ENCODE measurements at regions not wholly inside any gene's neighbourhood (a gene's known extent, or its start where the extent isn't known, plus 50 kb on each side); places are given as distances from the start of the nearest gene placed in this dataset.

DNA sequence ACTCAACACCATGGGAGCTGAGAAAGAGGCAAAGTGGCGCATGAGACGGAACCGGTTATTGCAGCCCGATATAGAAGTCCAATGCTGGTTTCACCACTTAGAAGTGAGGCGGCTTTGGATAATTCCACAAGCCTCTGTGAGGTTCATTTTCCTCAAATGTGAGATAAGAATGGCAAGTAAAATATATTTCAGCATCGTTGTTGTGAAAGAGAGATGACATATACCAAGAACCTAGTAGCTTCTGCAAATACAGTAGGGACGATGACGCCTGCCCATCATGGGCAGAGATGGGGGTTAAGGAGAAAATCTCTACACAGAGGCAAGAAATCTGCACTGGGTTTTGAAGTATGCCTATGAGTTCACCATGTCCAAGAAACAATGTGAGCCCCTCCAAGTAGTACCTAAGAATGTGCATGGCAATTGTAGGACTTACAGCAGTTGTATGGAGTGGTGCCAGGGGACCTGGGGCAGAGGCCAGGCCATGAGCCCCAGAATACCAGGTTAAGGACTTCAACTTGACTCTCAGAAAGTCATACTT, 352.0 kb downstream of the RNF144A start:
- Histone ChIP-seq H3K27ac (no peak overlapping the region), H3K4me1 (no peaks in the 10 kb centered on the region), H3K27me3 (peaks cover 0 to 15% (median 0%) of the 10 kb centered on the region in 4 donors), H3K9me3 (no peaks in the 10 kb centered on the region), H3K4me3 (no peak overlapping the region), H3K36me3 (no peaks in the 10 kb centered on the region)
- intact Hi-C loops (cut with DNase I), result no loop called here
- 96% methylated on average over 8 of the region's 8 CpGs for WGBS, 2 donors
- no peak for TF ChIP-seq POLR2A (IDR thresholded peaks at IDR 0.05)
- TF ChIP-seq CTCF (IDR thresholded peaks at IDR 0.05), result no peak
- DNase-seq, result no peak

- peaks cover 0 to 10% (median 0%) of the 10 kb centered on the region in 4 donors for H3K27me3 ChIP-seq
- H3K9me3 ChIP-seq, result no peaks in the 10 kb centered on the region
- no peak for TF ChIP-seq CTCF (IDR thresholded peaks at IDR 0.05)
- no peak for TF ChIP-seq POLR2A (IDR thresholded peaks at IDR 0.05)
- intact Hi-C loops (cut with DNase I), result no loop called here
- no peak overlapping the region for H3K4me3 ChIP-seq
- no peak for DNase-seq
- WGBS, 2 donors, result 55 to 71% methylated on average over 5 to 7 of the region's 7 CpGs
- no peaks in the 10 kb centered on the region for H3K36me3 ChIP-seq
- H3K27ac ChIP-seq, result no peak overlapping the region
- H3K4me1 ChIP-seq, result no peaks in the 10 kb centered on the region
These were observed 352.8 kb downstream of the RNF144A start for GRCh38 chr2:7270011-7270431.

DNA sequence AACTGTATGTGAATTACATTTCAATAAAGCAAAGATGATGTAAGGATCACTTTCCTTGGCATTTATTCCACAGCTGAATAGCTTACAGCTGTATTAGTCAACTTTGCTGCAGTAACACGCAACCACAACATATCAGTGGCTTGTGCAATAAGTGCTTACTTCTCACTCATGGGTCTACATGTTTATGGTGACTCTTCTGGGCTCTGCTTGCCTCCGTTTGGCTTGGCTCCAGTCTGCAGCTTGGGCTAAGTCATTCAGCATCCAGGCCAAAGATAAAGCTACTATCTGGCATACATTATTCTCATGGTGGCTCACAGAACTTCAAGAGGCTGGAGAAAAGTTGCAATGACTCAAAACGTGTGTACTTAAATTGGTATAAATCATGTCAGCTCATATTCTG, 355.0 kb downstream of the RNF144A start:
- DNase-seq, result no peak
- Histone ChIP-seq H3K4me3 (no peak overlapping the region), H3K27ac (no peak overlapping the region), H3K36me3 (no peaks in the 10 kb centered on the region), H3K4me1 (no peaks in the 10 kb centered on the region), H3K27me3 (peaks cover 0 to 7% (median 0%) of the 10 kb centered on the region in 4 donors), H3K9me3 (no peaks in the 10 kb centered on the region)
- 24 to 26% methylated on average over 3 of the region's 3 CpGs for WGBS, 2 donors
- intact Hi-C loops (cut with DNase I), result no loop called here
- TF ChIP-seq POLR2A (IDR thresholded peaks at IDR 0.05), result no peak
- no peak for TF ChIP-seq CTCF (IDR thresholded peaks at IDR 0.05)

- intact Hi-C loops (cut with DNase I), result no loop called here
- Histone ChIP-seq H3K4me1 (no peaks in the 10 kb centered on the region), H3K9me3 (no peaks in the 10 kb centered on the region), H3K4me3 (no peak overlapping the region), H3K27me3 (peaks cover 0 to 8% (median 0%) of the 10 kb centered on the region in 4 donors), H3K27ac (no peak overlapping the region), H3K36me3 (no peaks in the 10 kb centered on the region)
- DNase-seq, result no peak
- TF ChIP-seq CTCF (IDR thresholded peaks at IDR 0.05) (no peak), POLR2A (IDR thresholded peaks at IDR 0.05) (no peak)
These were observed 361.8 kb downstream of the RNF144A start for GRCh38 chr2:7278984-7279383.

GRCh38 chr2:7279421-7279949, 362.3 kb downstream of the RNF144A start:
- WGBS, 2 donors, result 28 to 35% methylated on average over 7 of the region's 7 CpGs
- Histone ChIP-seq H3K9me3 (no peaks in the 10 kb centered on the region), H3K4me1 (no peaks in the 10 kb centered on the region), H3K4me3 (no peak overlapping the region), H3K36me3 (no peaks in the 10 kb centered on the region), H3K27me3 (peaks cover 0 to 9% (median 0%) of the 10 kb centered on the region in 4 donors), H3K27ac (no peak overlapping the region)
- intact Hi-C loops (cut with DNase I), result no loop called here
- TF ChIP-seq CTCF (IDR thresholded peaks at IDR 0.05) (no peak), POLR2A (IDR thresholded peaks at IDR 0.05) (no peak)
- no peak for DNase-seq
